Endothelial cell of umbilical vein (primary cell): ENCODE measurements at regions not wholly inside any gene's neighbourhood (a gene's known extent, or its start where the extent isn't known, plus 50 kb on each side); places are given as distances from the start of the nearest gene placed in this dataset.

Source experiments
- EZH2 ChIP-seq: IDR thresholded peaks from 2 replicates; pipeline ENCODE4 v1.6.1; 2012; ENCODE audit warnings: borderline replicate concordance, low read depth, mild to moderate bottlenecking, moderate library complexity, low read length, inconsistent platforms; ENCODE audit not compliant: severe bottlenecking
- GATA2 ChIP-seq: IDR thresholded peaks from 2 replicates; pipeline ENCODE4 v1.7.0; 2011; ENCODE audit warnings: low read depth, mild to moderate bottlenecking, moderate library complexity, mixed read lengths, low read length; ENCODE audit not compliant: insufficient read length, insufficient read depth
- JUN ChIP-seq: IDR thresholded peaks from 2 replicates; pipeline ENCODE4 v1.6.1; 2011; ENCODE audit warnings: borderline replicate concordance, low read depth; ENCODE audit not compliant: insufficient read length, insufficient read depth
- POLR2A ChIP-seq: IDR thresholded peaks from 2 replicates; pipeline ENCODE4 v1.6.1; 2012; ENCODE audit warnings: low read depth, mild to moderate bottlenecking, control low read depth, low read length
- POLR2AphosphoS5 ChIP-seq: IDR thresholded peaks from 2 replicates; pipeline ENCODE4 v1.6.1; 2012; ENCODE audit warnings: low read depth, mild to moderate bottlenecking, control low read depth, low read length, moderate library complexity; ENCODE audit not compliant: insufficient read depth
- TF ChIP-seq, protein P1 (sequence below): IDR thresholded peaks from 2 replicates; pipeline ENCODE4 v1.6.1; 2011; ENCODE audit not compliant: insufficient read depth, insufficient read length
- TF ChIP-seq, protein P2 (sequence below), 2 donors: IDR thresholded peaks; 1 replicate in 1 of 2; 2 replicates in 1 of 2; pipeline ENCODE4 v1.5.1; 2011; ENCODE audit warnings: low read length in 2 of 2, mild to moderate bottlenecking in 2 of 2, moderate library complexity in 2 of 2, control low read depth in 1 of 2, inconsistent platforms in 1 of 2, low read depth in 1 of 2; ENCODE audit not compliant: insufficient read depth in 1 of 2; ENCODE audit errors: extremely low read depth in 1 of 2

DNA sequence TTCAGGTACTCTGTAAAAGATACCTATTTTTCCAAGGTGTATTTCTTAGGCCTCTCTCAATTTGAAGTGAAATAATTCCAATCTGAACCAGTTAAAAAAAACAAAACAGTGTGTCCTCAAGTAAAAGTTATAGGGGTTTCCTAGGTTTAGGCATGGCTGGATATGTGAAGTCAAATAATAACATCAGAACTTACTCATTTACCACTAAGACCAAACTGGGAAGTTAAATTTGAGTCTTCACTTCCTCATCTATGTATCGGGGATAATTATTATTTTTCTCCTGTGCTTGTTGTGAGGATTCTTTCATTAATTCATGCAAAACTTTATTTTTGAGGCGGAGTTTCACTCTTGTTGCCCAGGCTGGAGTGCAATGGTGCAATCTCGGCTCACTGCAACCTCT is 86.2 kb upstream of the PTPRK start:
- TF ChIP-seq POLR2AphosphoS5 (no peak), POLR2A (no peak), JUN (no peak), EZH2 (no peak), GATA2 (no peak)
- TF ChIP-seq, protein P1, sequence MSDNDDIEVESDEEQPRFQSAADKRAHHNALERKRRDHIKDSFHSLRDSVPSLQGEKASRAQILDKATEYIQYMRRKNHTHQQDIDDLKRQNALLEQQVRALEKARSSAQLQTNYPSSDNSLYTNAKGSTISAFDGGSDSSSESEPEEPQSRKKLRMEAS, result no peak
- TF ChIP-seq, protein P2, sequence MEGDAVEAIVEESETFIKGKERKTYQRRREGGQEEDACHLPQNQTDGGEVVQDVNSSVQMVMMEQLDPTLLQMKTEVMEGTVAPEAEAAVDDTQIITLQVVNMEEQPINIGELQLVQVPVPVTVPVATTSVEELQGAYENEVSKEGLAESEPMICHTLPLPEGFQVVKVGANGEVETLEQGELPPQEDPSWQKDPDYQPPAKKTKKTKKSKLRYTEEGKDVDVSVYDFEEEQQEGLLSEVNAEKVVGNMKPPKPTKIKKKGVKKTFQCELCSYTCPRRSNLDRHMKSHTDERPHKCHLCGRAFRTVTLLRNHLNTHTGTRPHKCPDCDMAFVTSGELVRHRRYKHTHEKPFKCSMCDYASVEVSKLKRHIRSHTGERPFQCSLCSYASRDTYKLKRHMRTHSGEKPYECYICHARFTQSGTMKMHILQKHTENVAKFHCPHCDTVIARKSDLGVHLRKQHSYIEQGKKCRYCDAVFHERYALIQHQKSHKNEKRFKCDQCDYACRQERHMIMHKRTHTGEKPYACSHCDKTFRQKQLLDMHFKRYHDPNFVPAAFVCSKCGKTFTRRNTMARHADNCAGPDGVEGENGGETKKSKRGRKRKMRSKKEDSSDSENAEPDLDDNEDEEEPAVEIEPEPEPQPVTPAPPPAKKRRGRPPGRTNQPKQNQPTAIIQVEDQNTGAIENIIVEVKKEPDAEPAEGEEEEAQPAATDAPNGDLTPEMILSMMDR (IDR thresholded peaks at IDR 0.05; ENCODE audit: extremely low read depth in 1 of 2, insufficient read depth in 1 of 2, low read depth in 1 of 2, low read length in 2 of 2), result no peak
